Lung (tissue), 11 donors: ENCODE measurements at regions not wholly inside any gene's neighbourhood (a gene's known extent, or its start where the extent isn't known, plus 50 kb on each side); places are given as distances from the start of the nearest gene placed in this dataset.

ENCODE experiments used
- ATAC-seq: fragments of 200-7000 bp; cut with Tn5 transposase; one replicate; pipeline ENCODE4 v1.9.1; 2020; ENCODE audit warnings: moderate number of reproducible peaks; ENCODE audit not compliant: insufficient read depth, low FRiP score
- DNase-seq, 3 donors: peaks; one replicate each; pipeline ENCODE4 v3.0.0-alpha.2; 2013 to 2017
- H3K27ac ChIP-seq, 2 donors: one replicate each; pipeline ENCODE4 v1.5.1; 2013; ENCODE audit warnings: mild to moderate bottlenecking in 2 of 2, moderate library complexity in 2 of 2, control low read depth in 1 of 2, inconsistent platforms in 1 of 2, low read depth in 1 of 2, low read length in 1 of 2
- H3K27me3 ChIP-seq, 3 donors: one replicate each; pipeline ENCODE4 v1.5.1; 2013; ENCODE audit warnings: low read length in 2 of 3; ENCODE audit not compliant: control insufficient read depth in 3 of 3, insufficient read depth in 3 of 3
- H3K36me3 ChIP-seq, 4 donors: one replicate each; pipeline ENCODE4 v1.5.1; 2013; ENCODE audit warnings: low read length in 4 of 4, mild to moderate bottlenecking in 1 of 4, moderate library complexity in 1 of 4; ENCODE audit not compliant: control insufficient read depth in 4 of 4, insufficient read depth in 4 of 4
- H3K4me1 ChIP-seq, 5 donors: one replicate each; pipeline ENCODE4 v1.5.1; 2013; ENCODE audit warnings: low read length in 5 of 5, mild to moderate bottlenecking in 2 of 5, moderate library complexity in 1 of 5; ENCODE audit not compliant: control insufficient read depth in 5 of 5, insufficient read depth in 5 of 5
- H3K4me3 ChIP-seq: one replicate; pipeline ENCODE4 v1.5.1; 2013; ENCODE audit warnings: mild to moderate bottlenecking, control low read depth, moderate library complexity
- H3K9ac ChIP-seq, 2 donors: one replicate each; pipeline ENCODE4 v1.5.1; 2013; ENCODE audit warnings: low read length in 2 of 2, control low read depth in 1 of 2; ENCODE audit not compliant: insufficient read depth in 1 of 2
- H3K9me3 ChIP-seq, 4 donors: one replicate each; pipeline ENCODE4 v1.5.1; 2013; ENCODE audit warnings: low read length in 3 of 4, mild to moderate bottlenecking in 1 of 4, moderate library complexity in 1 of 4; ENCODE audit not compliant: control insufficient read depth in 4 of 4, insufficient read depth in 3 of 4
- CTCF ChIP-seq: IDR thresholded peaks from 2 replicates; pipeline ENCODE4 v1.5.1; 2012; ENCODE audit warnings: mild to moderate bottlenecking; ENCODE audit errors: control extremely low read depth, extremely low read depth
- WGBS, 2 donors: extraction: QIAGEN DNeasy Blood & Tissue Kit; methylation state at CpG; one replicate each; pipeline ENCODE4 v1.1.7; 2013; 5-methylcytosine and 5-hydroxymethylcytosine counted together
- donor health status: control.
- donor health status: control.
- donor health status: Bipolar disorder and iron deficiency.
- donor health status: healthy.
- donor health status: DM: yes; HTN: yes; CAD: no.

- ATAC-seq = no peak
- H3K27me3 ChIP-seq = no peaks in the 10 kb centered on the region
- no peak for TF ChIP-seq CTCF
These were observed 78.2 kb downstream of the THNSL1 start for GRCh38 chr10:25094590-25094989.

GRCh38 chr10:25097669-25098411, 77.0 kb upstream of the GPR158 start:
- Histone ChIP-seq H3K4me1 (no peaks in the 10 kb centered on the region), H3K36me3 (no peaks in the 10 kb centered on the region), H3K9me3 (peaks cover 0 to 13% (median 0%) of the 10 kb centered on the region in 4 donors), H3K27me3 (no peaks in the 10 kb centered on the region), H3K27ac (no peak overlapping the region), H3K9ac (no peak overlapping the region), H3K4me3 (no peak overlapping the region)
- no peak for TF ChIP-seq CTCF
- DNase-seq (no peak), ATAC-seq (no peak)
- 94 to 96% methylated on average over 7 of the region's 7 CpGs for WGBS, 2 donors

More at GRCh38 chr10:25094590-25094989, 78.2 kb downstream of the THNSL1 start:
- DNase-seq = no peak
- Histone ChIP-seq H3K9ac (no peak overlapping the region), H3K27ac (no peak overlapping the region), H3K4me3 (no peak overlapping the region), H3K36me3 (no peaks in the 10 kb centered on the region), H3K4me1 (no peaks in the 10 kb centered on the region), H3K9me3 (peaks cover 0 to 12% (median 0%) of the 10 kb centered on the region in 4 donors)

- no peak for ATAC-seq
- DNase-seq = no peak
- no peak overlapping the region for H3K9ac ChIP-seq
- no peak for TF ChIP-seq CTCF
- 82 to 84% methylated on average over 3 of the region's 3 CpGs for WGBS, 2 donors
- peaks cover 0 to 12% (median 0%) of the 10 kb centered on the region in 4 donors for H3K9me3 ChIP-seq
- peaks cover 0 to 1% (median 0%) of the 10 kb centered on the region in 5 donors for H3K4me1 ChIP-seq
- H3K4me3 ChIP-seq = no peak overlapping the region
- no peaks in the 10 kb centered on the region for H3K27me3 ChIP-seq
- no peak overlapping the region for H3K27ac ChIP-seq
- no peaks in the 10 kb centered on the region for H3K36me3 ChIP-seq
These were observed 74.7 kb upstream of the GPR158 start for GRCh38 chr10:25100141-25100540.
